H1 (cell line): ENCODE measurements at regions not wholly inside any gene's neighbourhood (a gene's known extent, or its start where the extent isn't known, plus 50 kb on each side); places are given as distances from the start of the nearest gene placed in this dataset.

Experiments
- CEBPB ChIP-seq: IDR thresholded peaks from 2 replicates; pipeline ENCODE4 v1.6.1; 2012; ENCODE audit warnings: low read depth, low read length
- JUN ChIP-seq: IDR thresholded peaks from 2 replicates; pipeline ENCODE4 v1.6.1; 2011; ENCODE audit warnings: low read depth, mild to moderate bottlenecking, improper control_type of control experiment, low read length
- JUND ChIP-seq: IDR thresholded peaks from 2 replicates; pipeline ENCODE4 v1.6.1; 2011; ENCODE audit warnings: mild to moderate bottlenecking, improper control_type of control experiment, low read length
- NRF1 ChIP-seq: IDR thresholded peaks from 2 replicates; pipeline ENCODE4 v1.6.1; 2011; ENCODE audit warnings: mild to moderate bottlenecking, low read depth, low read length, improper control_type of control experiment
- RFX5 ChIP-seq: IDR thresholded peaks from 2 replicates; pipeline ENCODE4 v1.6.1; 2011; ENCODE audit warnings: low read depth, low read length, improper control_type of control experiment, borderline replicate concordance
- TF ChIP-seq, protein P1 (sequence below): IDR thresholded peaks from 2 replicates; pipeline ENCODE4 v1.6.1; 2011; ENCODE audit warnings: low read length, improper control_type of control experiment

DNA sequence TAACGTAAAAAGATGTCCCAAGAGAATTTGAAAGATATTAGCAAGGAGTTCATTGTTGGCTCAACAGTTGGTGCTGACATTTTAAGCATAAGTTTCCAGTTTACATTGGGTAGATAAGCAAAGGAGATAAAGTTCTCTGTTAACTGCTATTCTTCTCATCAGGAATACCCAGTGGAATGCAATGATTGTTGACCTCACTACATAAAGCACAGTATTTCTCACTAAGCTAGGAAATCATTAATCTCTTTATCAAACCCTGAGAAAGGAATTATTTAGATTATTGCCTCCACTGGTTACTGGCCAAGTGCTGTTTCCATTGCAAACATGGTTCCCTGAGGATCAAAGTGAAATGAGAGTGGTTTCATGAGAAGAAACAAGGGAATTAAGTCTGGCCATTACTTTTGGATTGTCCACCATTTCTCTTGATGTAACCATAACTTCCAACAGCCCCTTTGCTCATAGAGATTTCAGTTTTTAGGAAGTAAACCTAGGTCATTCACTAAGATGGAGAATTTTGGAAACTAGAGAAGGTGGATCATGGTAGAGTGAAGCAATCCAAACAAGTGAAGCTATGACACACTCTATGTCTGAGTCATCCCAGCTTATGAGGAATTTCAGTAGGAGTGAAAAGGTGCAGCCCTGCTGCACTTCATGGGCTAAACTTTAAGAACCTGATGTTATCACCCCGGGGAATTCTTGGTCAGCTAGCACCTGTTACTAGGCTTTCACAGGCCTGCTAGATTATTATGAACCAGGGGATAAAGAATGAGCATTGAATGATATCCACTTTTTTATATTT, 163.4 kb downstream of the AREG start (continued):
- TF ChIP-seq JUN (no peak), RFX5 (no peak), NRF1 (no peak), JUND (no peak), CEBPB (no peak)
- TF ChIP-seq, protein P1, sequence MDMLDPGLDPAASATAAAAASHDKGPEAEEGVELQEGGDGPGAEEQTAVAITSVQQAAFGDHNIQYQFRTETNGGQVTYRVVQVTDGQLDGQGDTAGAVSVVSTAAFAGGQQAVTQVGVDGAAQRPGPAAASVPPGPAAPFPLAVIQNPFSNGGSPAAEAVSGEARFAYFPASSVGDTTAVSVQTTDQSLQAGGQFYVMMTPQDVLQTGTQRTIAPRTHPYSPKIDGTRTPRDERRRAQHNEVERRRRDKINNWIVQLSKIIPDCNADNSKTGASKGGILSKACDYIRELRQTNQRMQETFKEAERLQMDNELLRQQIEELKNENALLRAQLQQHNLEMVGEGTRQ: no peak
